Left lobe of liver (tissue), 2 donors: ENCODE measurements at regions not wholly inside any gene's neighbourhood (a gene's known extent, or its start where the extent isn't known, plus 50 kb on each side); places are given as distances from the start of the nearest gene placed in this dataset.

Experiments
- ATAC-seq: fragments of 200-7000 bp; cut with Tn5 transposase; one replicate; pipeline ENCODE4 v1.9.1; 2020; ENCODE audit warnings: mild to moderate bottlenecking, moderate library complexity
- DNase-seq: peaks from one replicate; pipeline ENCODE4 v3.0.0-alpha.2; 2020; ENCODE audit warnings: low spot score
- donor health status: DM: no; HTN: no; CAD: no; lungs with moderate emphysema.
- donor health status: DM: no; HTN: yes; CAD: no.

GRCh38 chr1:172883387-172883791 lies 167.4 kb downstream of the TNFSF18 start:
- ATAC-seq (no peak), DNase-seq (no peak)

- no peak for ATAC-seq
- DNase-seq = no peak
Measured at GRCh38 chr1:172883844-172884243, 166.9 kb downstream of the TNFSF18 start.

GRCh38 chr1:172885411-172885810 lies 165.3 kb downstream of the TNFSF18 start:
- ATAC-seq = no peak

DNA sequence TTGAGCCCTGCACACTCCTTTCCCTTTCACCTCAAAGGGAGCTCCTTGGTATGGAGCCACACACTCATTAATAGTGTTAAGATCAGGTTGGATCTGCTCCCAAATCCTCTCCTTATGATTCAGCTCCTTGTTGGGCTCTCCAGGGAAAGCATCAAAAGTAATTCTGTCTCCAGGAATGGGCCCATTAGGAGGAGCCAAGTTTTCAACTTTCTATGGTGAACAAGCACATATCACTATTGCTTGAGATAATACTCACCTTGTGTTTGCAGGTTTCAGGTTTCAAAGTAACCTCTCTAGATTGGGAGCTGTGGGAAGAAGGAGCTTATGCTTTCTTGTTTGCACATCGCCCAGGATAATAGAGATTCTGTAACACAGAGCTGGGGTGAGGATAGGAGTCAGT lies 164.8 kb downstream of the TNFSF18 start:
- no peak for ATAC-seq
- DNase-seq = no peak

More at GRCh38 chr1:172885411-172885810, 165.3 kb downstream of the TNFSF18 start:
- DNase-seq = no peak

DNA sequence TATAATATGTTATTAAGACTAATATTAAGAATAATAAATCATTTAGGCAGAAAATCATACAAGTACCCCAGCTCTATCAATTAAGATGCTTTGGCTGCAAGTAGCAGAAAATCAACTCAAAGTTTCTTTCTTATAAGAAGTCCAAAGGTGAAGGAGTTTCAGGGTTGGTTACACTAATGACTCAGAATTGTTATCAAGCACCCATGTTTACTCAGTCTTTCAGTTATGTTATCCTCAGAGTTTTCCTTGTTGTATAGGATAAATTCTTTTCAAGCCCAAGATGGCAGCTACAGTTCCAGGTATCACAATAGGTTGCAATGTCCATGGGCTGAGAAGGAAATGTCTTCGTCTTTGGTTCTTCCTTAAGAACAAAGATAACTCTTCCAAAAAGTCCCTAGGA lies 163.6 kb downstream of the TNFSF18 start:
- DNase-seq (no peak), ATAC-seq (no peak)

- DNase-seq = no peak
- ATAC-seq = no peak
Measured at GRCh38 chr1:172893146-172893841, 157.4 kb downstream of the TNFSF18 start.

DNA sequence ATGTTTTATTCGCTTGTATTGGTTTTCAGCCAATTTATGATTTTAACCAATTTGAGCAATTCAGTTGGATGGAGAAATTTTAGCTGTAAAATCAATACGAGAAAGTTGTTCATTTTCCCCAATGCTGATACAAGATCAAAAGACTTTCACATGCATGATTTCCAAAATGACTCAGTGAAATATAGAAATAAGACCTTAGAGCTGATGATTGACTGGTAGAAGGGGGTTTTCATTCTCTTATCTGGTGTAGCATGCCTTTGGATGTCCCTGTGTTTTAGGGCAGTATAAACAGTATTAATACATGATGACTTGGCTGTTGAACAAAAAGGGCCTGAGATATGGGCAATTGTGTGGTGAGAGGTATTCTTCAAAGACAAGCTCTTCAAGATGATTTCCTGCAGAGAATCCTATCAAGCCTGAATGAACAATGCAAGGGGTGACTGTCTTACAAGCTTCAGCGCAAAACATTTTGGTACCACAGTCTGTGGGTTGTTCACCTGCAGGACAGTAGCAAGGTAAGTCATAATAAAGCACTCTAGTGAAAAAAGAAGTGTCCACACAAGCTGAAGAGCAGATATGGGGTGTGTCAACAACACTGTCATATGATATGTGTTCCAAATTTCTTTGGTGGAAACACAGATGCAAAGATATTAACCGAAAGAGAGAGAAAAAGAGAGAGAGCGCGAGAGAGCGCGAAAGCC lies 156.2 kb downstream of the TNFSF18 start:
- DNase-seq (no peak), ATAC-seq (no peak)

DNA sequence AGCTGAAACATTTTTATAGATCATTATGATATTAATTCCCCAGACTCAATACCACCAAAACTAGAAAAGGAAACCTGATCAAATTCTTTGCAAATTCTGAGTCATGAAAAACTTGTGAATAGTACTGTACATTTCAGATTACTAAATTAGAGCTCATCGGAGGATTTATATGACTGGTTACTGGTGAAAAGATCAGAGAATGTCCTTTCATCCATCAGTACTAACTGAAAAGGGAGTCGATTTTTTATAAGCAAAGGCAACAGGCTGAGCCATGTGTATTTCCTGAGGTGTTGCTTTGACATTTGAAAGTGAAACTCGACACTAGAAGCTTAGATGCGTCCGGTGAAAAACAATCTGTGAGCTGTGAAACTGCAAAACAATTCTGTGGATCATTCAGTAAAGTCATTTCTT lies 155.7 kb downstream of the TNFSF18 start:
- peak; percentile 66 for ATAC-seq
- no peak for DNase-seq

- no peak for ATAC-seq
- no peak for DNase-seq
Measured at GRCh38 chr1:172895761-172896160, 155.0 kb downstream of the TNFSF18 start.

- DNase-seq (no peak), ATAC-seq (no peak)
Measured at GRCh38 chr1:172897738-172898137, 153.0 kb downstream of the TNFSF18 start.

DNA sequence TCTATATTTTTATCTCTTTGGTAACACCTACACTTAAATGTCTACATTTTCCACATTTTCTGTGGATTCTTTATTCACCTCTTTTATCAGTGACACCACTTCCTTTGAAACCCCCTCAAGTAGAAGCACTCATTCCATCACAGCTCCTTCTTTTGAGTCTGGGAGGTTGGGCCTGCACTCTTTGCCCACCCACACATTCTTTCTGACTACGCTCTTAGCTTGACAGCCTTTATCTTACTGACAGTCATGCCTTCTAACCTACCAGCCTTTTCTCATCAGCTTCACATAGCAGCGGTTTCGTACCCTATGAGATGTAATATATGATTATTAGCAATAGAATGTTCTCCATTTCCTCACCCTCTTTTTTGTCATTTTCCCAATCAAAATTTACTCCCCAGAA lies 151.9 kb downstream of the TNFSF18 start:
- ATAC-seq (no peak), DNase-seq (no peak)

DNA sequence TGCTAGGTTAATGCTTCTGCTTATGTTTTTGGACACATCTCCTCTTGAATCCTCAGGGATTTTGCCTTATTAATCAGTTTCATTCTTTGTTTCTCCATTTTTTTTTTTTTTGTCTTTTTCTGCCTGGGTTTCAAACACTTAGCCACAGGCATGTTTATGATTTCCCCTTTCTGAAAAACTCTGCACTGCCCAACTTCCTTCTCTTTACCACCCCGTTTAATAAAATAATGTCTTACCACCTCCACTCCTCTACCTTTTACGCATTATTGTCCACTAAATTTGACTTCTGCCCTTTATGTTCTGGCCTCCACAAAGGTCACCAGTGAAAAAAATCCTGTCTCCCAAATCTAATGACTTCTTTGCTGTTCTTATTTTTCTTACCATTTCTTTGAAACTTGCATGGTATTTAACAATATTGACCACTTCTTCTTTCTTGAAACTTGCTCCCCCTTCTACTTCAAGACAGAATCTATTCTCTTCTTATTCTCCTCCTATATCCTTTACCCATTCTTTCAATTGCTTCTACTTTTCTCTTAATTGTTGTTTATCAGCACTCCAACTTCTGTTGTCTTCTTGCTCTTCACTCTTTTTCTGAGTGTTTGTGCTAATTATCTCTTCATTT lies 150.3 kb downstream of the TNFSF18 start:
- ATAC-seq (no peak), DNase-seq (no peak)

GRCh38 chr1:172902200-172902599 lies 148.5 kb downstream of the TNFSF18 start:
- DNase-seq (no peak), ATAC-seq (no peak)

DNA sequence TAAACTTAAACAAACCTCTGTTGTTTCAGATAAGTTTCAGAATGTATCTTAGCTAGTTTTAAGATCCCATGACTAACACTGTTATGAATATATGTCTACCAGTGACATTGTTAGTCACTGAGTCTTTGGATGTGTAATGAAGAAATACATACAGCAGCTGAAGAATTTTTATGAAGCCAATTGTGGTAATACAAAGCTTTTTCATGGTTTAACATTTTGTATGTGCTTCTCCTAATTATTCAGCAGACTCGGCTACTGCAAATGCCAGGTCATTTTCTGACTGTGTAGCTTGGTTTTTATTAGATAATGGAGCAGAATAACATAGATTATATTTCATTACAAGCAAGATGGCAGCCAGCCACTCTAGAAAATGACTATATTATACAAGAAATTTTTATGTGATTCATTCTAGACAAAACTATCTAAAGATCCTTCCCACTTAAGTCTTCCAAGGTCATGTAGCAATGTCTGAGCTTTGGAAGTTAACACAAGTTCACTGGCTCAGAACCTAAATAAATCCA lies 147.8 kb downstream of the TNFSF18 start:
- ATAC-seq (no peak), DNase-seq (no peak)

DNA sequence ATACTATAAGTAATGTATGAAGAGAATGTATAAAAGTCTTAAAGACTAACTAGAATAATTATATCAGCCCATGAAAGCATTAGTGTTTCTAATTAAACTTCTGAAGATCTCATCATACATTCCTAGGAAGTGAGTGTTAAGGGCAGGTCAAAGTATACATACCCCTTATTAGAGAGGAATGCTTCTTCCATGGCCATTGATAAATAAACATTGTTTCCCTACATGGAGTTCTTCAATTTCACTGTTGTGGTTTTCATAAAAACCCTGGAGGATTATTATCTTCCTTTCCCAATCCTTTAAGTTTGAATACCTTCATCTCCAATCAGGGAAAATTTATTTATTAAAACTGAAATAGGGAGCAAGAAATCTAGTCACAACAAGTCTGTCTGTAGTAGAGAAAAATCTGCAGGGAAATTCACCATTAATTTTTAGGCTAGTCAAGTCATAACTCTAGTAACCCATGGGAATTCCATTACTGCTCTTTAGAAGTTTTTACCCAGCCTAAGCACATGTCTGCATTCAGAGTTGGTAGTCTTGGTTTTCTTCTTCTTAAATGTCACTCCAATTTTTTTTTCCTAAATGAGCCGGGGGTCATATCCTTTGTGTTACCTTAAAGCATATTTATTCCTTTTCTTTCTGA lies 147.0 kb downstream of the TNFSF18 start:
- no peak for DNase-seq
- ATAC-seq = no peak

DNA sequence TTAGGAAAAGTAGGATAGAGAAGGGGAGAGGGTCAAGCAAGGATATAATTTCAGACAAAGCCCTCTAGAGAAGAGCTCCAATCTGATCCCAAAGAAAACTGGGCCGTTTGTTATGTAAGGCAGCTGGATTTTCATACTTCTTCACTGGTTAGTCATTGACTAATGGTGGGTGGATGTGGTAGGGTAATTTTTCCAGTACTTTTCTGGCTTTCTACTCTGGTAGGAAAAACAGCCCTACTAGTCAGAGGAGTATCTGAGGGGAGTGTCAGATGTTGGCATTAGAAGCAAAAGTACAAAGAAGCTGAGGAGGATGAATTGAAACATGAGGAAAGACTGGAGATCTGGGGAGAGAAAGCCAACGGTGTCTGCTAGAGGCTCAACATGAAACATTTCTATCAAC lies 145.3 kb downstream of the TNFSF18 start:
- DNase-seq (no peak), ATAC-seq (no peak)

DNA sequence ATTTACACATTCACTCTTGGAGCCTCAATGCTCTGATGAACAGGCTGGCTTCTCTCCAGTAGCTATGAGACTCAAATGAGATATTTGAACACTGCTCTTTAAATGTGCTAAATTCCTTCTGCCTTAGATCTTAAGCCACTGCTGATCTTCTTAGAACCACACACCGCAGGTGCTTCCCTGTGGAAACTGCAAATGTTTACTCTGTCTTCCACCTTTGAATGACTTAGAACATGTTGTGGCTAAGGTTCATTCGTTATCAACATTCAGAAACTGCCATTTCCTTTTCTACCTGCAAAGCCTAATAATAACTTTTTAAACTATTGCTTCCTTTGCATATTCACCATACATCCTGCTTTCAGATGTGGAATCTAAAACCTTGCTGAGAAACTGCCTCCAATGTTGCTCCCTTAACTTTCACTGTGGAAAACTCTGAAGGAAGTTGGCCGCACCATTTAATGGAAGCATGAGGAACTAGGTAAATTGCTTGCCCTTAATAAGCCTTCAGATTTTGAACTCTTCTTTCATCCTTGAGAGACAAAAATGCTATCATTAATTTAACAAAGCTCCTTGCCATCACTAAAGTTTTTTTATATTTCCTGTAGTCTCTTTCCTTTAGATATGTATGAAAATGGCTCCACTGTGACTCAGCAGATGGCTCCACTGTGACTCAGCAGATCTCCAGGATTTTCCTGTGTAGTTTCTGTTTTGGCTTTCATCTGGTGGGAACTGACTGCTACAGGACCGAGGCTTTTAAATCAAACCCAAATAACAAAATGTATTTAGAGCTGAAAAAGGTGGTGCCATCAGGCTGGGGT lies 143.8 kb downstream of the TNFSF18 start:
- ATAC-seq = no peak
- no peak for DNase-seq

DNA sequence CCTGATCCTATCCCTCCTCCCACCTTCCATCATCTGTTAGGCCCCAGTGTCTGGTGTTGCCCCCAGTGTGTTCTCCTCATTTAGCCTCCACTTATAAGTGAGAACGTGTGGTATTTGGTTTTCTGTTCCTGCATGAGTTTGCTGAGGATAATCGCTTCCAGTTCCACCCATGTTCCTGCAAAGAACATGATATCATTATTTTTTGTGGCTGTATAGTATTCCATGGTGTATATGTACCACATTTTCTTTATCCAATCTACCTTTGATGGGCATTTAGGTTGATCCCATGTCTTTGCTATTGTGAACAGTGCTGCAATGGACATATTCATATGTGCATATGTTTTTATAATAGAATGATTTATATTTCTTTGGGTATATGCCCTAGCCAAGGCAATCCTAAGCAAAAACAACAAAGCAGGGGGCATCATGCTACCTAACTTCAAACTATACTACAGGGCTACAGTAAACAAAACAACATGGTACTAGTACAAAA lies 142.9 kb downstream of the TNFSF18 start:
- no peak for DNase-seq
- no peak for ATAC-seq

- ATAC-seq = no peak
Measured at GRCh38 chr1:172909606-172910326, 141.0 kb downstream of the TNFSF18 start.

GRCh38 chr1:172912765-172913260 lies 137.9 kb downstream of the TNFSF18 start:
- ATAC-seq (no peak), DNase-seq (no peak)

More at GRCh38 chr1:172909606-172910326, 141.0 kb downstream of the TNFSF18 start:
- no peak for DNase-seq
